ENCODE measurements at regions not wholly inside any gene's neighbourhood (a gene's known extent, or its start where the extent isn't known, plus 50 kb on each side); places are given as distances from the start of the nearest gene placed in this dataset.

GRCh38 chr10:4351723-4352413, 474.1 kb upstream of the AKR1E2 start:
- TF ChIP-seq CTCF (IDR thresholded peaks at IDR 0.05) (no peak), EZH2 (IDR thresholded peaks at IDR 0.05; ENCODE audit: borderline replicate concordance, insufficient read depth, low read depth, low read length, poor library complexity, severe bottlenecking) (no peak)

Data from B cell (primary cell).